GM23338 (cell line): ENCODE measurements at regions not wholly inside any gene's neighbourhood (a gene's known extent, or its start where the extent isn't known, plus 50 kb on each side); places are given as distances from the start of the nearest gene placed in this dataset.

Experiments used
- ATAC-seq: fragments of 200-7000 bp; cut with Tn5 transposase; 3 replicates; pipeline ENCODE4 v1.9.1; 2020
- DNase-seq: peaks from one replicate; pipeline ENCODE4 v3.0.0-alpha.2; 2015; ENCODE audit warnings: low spot score
- H2AFZ ChIP-seq: fragments of 200-600 bp; sonication (generic); 2 replicates; pipeline ENCODE4 v1.8.0; 2016; ENCODE audit warnings: antibody characterized with exemption, mild to moderate bottlenecking, moderate library complexity
- H3F3A ChIP-seq: fragments of 200-600 bp; sonication (generic); replicated peaks from 2 replicates; pipeline ENCODE4 v1.8.0; 2017; ENCODE audit warnings: antibody characterized with exemption, mixed run types, low read depth
- H3K27ac ChIP-seq: fragments of 200-600 bp; sonication (generic); 2 replicates; pipeline ENCODE4 v1.6.1; 2016; ENCODE audit warnings: low read depth
- H3K27me3 ChIP-seq: fragments of 200-600 bp; sonication (generic); 2 replicates; pipeline ENCODE4 v1.8.0; 2016; ENCODE audit warnings: mild to moderate bottlenecking, mixed run types, moderate library complexity; ENCODE audit not compliant: insufficient read depth
- H3K36me3 ChIP-seq: fragments of 200-600 bp; sonication (generic); 2 replicates; pipeline ENCODE4 v1.8.0; 2016; ENCODE audit warnings: mild to moderate bottlenecking; ENCODE audit not compliant: insufficient read depth
- H3K4me1 ChIP-seq: fragments of 200-600 bp; sonication (generic); 2 replicates; pipeline ENCODE4 v1.8.0; 2016; ENCODE audit warnings: mild to moderate bottlenecking, moderate library complexity; ENCODE audit not compliant: insufficient read depth
- H3K4me2 ChIP-seq: fragments of 200-600 bp; sonication (generic); 2 replicates; pipeline ENCODE4 v1.7.1; 2017; ENCODE audit warnings: mixed run types
- H3K4me3 ChIP-seq: fragments of 200-600 bp; sonication (generic); 2 replicates; pipeline ENCODE4 v1.6.1; 2016; ENCODE audit warnings: mixed run types
- H3K79me2 ChIP-seq: fragments of 200-600 bp; sonication (generic); replicated peaks from 2 replicates; pipeline ENCODE4 v1.8.0; 2017; ENCODE audit warnings: mild to moderate bottlenecking; ENCODE audit not compliant: insufficient read depth
- H3K9me2 ChIP-seq: fragments of 200-600 bp; sonication (generic); 2 replicates; pipeline ENCODE4 v1.8.0; 2017; ENCODE audit not compliant: insufficient read depth
- H4K20me1 ChIP-seq: fragments of 200-600 bp; sonication (generic); replicated peaks from 2 replicates; pipeline ENCODE4 v1.8.0; 2017; ENCODE audit warnings: mild to moderate bottlenecking; ENCODE audit not compliant: insufficient read depth
- H3K27ac Mint-ChIP-seq: 2 replicates; pipeline ENCODE4 v1.8.0; 2020; ENCODE audit warnings: inconsistent platforms, mild to moderate bottlenecking, moderate library complexity, mixed read lengths
- H3K27me3 Mint-ChIP-seq: 3 replicates; pipeline ENCODE4 v1.8.0; 2022; ENCODE audit warnings: low read depth, mild to moderate bottlenecking, moderate library complexity, mixed read lengths, inconsistent platforms; ENCODE audit not compliant: insufficient read depth, poor library complexity
- H3K36me3 Mint-ChIP-seq: 3 replicates; pipeline ENCODE4 v1.8.0; 2021; ENCODE audit warnings: low read depth, mild to moderate bottlenecking, inconsistent platforms, moderate library complexity, mixed read lengths
- H3K4me1 Mint-ChIP-seq: 3 replicates; pipeline ENCODE4 v1.8.0; 2020; ENCODE audit warnings: mild to moderate bottlenecking, inconsistent platforms, mixed read lengths
- H3K4me3 Mint-ChIP-seq: 3 replicates; pipeline ENCODE4 v1.8.0; 2021; ENCODE audit warnings: moderate library complexity, mild to moderate bottlenecking, inconsistent platforms, mixed read lengths
- H3K9me3 Mint-ChIP-seq: 3 replicates; pipeline ENCODE4 v1.8.0; 2020; ENCODE audit warnings: moderate library complexity, mild to moderate bottlenecking, inconsistent platforms, mixed read lengths
- CREB1 ChIP-seq: fragments of 250-450 bp; sonication (Bioruptor Pico); IDR thresholded peaks from 2 replicates; pipeline ENCODE4 v1.5.0; 2020; ENCODE audit warnings: low read depth, mild to moderate bottlenecking, moderate library complexity
- CTCF ChIP-seq, 2 experiments: fragments of 200-600 bp in 1 of 2; sonication (generic) in 1 of 2; conservative IDR thresholded peaks; 2 replicates each; pipeline versions ENCODE4 v1.5.1 to v1.6.1; 2016 to 2017; ENCODE audit warnings: antibody characterized with exemption in 2 of 2, low read depth in 2 of 2, mild to moderate bottlenecking in 2 of 2, moderate library complexity in 1 of 2
- EZH2 ChIP-seq: fragments of 200-600 bp; sonication (generic); IDR thresholded peaks from one replicate; pipeline ENCODE4 v1.8.0; 2017; ENCODE audit warnings: antibody characterized with exemption, mild to moderate bottlenecking, low read depth; ENCODE audit not compliant: unreplicated experiment
- EZH2phosphoT487 ChIP-seq: fragments of 200-600 bp; sonication (generic); IDR thresholded peaks from one replicate; pipeline ENCODE4 v1.8.1; 2018; ENCODE audit warnings: antibody characterized with exemption; ENCODE audit not compliant: unreplicated experiment
- JUNB ChIP-seq: IDR thresholded peaks from one replicate; pipeline ENCODE4 v1.6.1; 2016; ENCODE audit warnings: antibody characterized with exemption; ENCODE audit not compliant: unreplicated experiment
- NANOG ChIP-seq: IDR thresholded peaks from 2 replicates; pipeline ENCODE4 v1.6.1; 2016; ENCODE audit warnings: antibody characterized with exemption, borderline replicate concordance
- POLR2AphosphoS5 ChIP-seq: IDR thresholded peaks from 2 replicates; pipeline ENCODE4 v1.6.1; 2016; ENCODE audit warnings: antibody characterized with exemption, low read depth
- REST ChIP-seq: IDR thresholded peaks from one replicate; pipeline ENCODE4 v1.6.1; 2018; ENCODE audit warnings: antibody characterized with exemption; ENCODE audit not compliant: unreplicated experiment
- STAT1 ChIP-seq: IDR thresholded peaks from one replicate; pipeline ENCODE4 v1.6.1; 2016; ENCODE audit warnings: antibody characterized with exemption; ENCODE audit not compliant: unreplicated experiment
- ZNF331 ChIP-seq: fragments of 250-450 bp; sonication (Bioruptor Pico); IDR thresholded peaks from 2 replicates; pipeline ENCODE4 v1.5.0; 2020; ENCODE audit warnings: low read depth, mild to moderate bottlenecking, moderate library complexity
- ZNF462 ChIP-seq: fragments of 250-450 bp; sonication (Bioruptor Pico); IDR thresholded peaks from 2 replicates; pipeline ENCODE4 v1.5.0; 2020; ENCODE audit warnings: mild to moderate bottlenecking, moderate library complexity

- Histone ChIP-seq H3K27ac (no peak overlapping the region), H2AFZ (no peak overlapping the region), H3K4me2 (0 out of 2 replicates have a peak overlapping the region, but pooled peaks have one; percentile 28), H3K9me2 (no peaks in the 10 kb centered on the region), H4K20me1 (no peaks in the 10 kb centered on the region), H3K36me3 (no peaks in the 10 kb centered on the region), H3K4me3 (no peak overlapping the region), H3K4me1 (peaks cover 13% of the 10 kb centered on the region; the same call in 1 of the 2 replicates), H3K27me3 (no peaks in the 10 kb centered on the region), H3F3A (no peaks in the 10 kb centered on the region), H3K79me2 (no peaks in the 10 kb centered on the region)
- no peak for DNase-seq
- Mint-ChIP-seq H3K27me3 (no peaks in the 10 kb centered on the region), H3K4me1 (peaks cover 19% of the 10 kb centered on the region), H3K27ac (no peak overlapping the region), H3K4me3 (no peak overlapping the region), H3K36me3 (no peaks in the 10 kb centered on the region), H3K9me3 (no peaks in the 10 kb centered on the region)
- TF ChIP-seq NANOG (no peak), ZNF462 (no peak), ZNF331 (CRISPR knock-in tag) (no peak)
- ATAC-seq, result peak; percentile 54; the same call in 2 of the 3 replicates
Measured at GRCh38 chr1:81052162-81052561, 748.6 kb upstream of the ADGRL2 start.

GRCh38 chr1:81050390-81050789 is 750.3 kb upstream of the ADGRL2 start:
- DNase-seq, result no peak
- TF ChIP-seq REST (no peak), EZH2 (no peak), JUNB (no peak), CTCF (conservative IDR thresholded peaks at IDR 0.05; ENCODE audit: low read depth in 2 of 2) (no peak), NANOG (no peak), STAT1 (no peak), CREB1 (CRISPR knock-in tag) (no peak), ZNF331 (CRISPR knock-in tag) (no peak), EZH2phosphoT487 (no peak), POLR2AphosphoS5 (no peak)

More at GRCh38 chr1:81050390-81050789, 750.3 kb upstream of the ADGRL2 start:
- Histone ChIP-seq H3F3A (no peaks in the 10 kb centered on the region), H3K36me3 (no peaks in the 10 kb centered on the region), H3K27ac (no peak overlapping the region), H3K27me3 (no peaks in the 10 kb centered on the region), H2AFZ (no peak overlapping the region), H3K9me2 (no peaks in the 10 kb centered on the region), H3K4me1 (peaks cover 13% of the 10 kb centered on the region), H3K4me2 (no peak overlapping the region), H3K4me3 (no peak overlapping the region), H4K20me1 (no peaks in the 10 kb centered on the region), H3K79me2 (no peaks in the 10 kb centered on the region)
- H3K9me3 Mint-ChIP-seq, result no peaks in the 10 kb centered on the region
- H3K4me1 Mint-ChIP-seq, result peaks cover 21% of the 10 kb centered on the region
- H3K27me3 Mint-ChIP-seq, result no peaks in the 10 kb centered on the region
- no peak overlapping the region for H3K27ac Mint-ChIP-seq
- no peak overlapping the region for H3K4me3 Mint-ChIP-seq
- ATAC-seq, result no peak
- no peaks in the 10 kb centered on the region for H3K36me3 Mint-ChIP-seq
